ENCODE measurements at regions not wholly inside any gene's neighbourhood (a gene's known extent, or its start where the extent isn't known, plus 50 kb on each side); places are given as distances from the start of the nearest gene placed in this dataset.

DNA sequence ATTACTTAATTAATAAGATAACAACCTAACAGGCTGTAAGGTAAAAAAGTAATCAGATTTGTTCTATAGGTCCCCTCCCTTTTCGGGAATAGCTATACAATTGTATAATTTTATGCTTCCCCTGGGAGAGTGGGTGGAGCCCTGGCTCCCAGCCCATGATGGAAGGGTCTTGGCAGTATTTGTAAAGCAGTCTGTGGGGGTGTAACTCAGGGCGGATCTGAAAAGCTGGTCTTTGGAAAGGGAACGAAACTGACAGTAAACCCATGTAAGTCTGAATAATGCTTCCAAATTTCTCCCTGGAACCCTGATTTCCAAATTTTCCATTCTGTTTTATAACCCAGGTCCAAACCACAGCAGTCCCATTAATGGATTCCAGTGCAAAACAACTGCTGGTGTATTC lies 110.4 kb downstream of the DAD1 start:
- Histone ChIP-seq H3K9ac (ENCODE audit: low read depth in 1 of 2, low read length in 2 of 2) (no peak overlapping the region), H3K4me1 (ENCODE audit: control insufficient read depth in 1 of 2, insufficient read depth in 2 of 2, low read length in 2 of 2) (peaks cover 0 to 12% of the 10 kb centered on the region in 2 donors), H3K27ac (ENCODE audit: low read depth, low read length) (no peak overlapping the region), H3K9me3 (ENCODE audit: control insufficient read depth in 1 of 2, low read length in 2 of 2) (no peaks in the 10 kb centered on the region), H3K4me3 (ENCODE audit: low read depth in 1 of 2, low read length in 2 of 2) (no peak overlapping the region), H3K36me3 (ENCODE audit: control insufficient read depth in 1 of 2, insufficient read depth in 2 of 2, low read length in 2 of 2) (no peaks in the 10 kb centered on the region), H3K27me3 (ENCODE audit: control insufficient read depth in 1 of 2, insufficient read depth in 2 of 2, low read length in 2 of 2) (no peaks in the 10 kb centered on the region)

DNA sequence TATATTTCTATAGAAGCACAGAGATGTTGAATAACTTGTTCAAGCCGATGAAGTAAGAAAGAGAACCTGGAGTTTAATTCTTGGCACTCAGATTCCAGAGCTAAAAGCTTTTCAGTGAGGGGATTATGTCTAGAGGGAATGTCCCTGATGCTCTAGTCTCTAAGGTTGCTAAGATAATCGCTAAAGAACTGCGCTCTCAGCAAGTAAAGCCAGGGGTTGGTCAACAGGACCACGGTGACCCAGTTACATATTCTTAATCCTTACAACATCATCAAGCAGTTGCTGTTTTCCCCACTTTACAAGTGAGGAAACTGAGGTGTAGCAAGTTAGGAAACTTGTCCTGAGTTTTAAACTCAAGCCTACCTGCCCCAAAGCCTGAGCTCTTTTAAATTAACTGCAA lies 110.8 kb downstream of the DAD1 start:
- H3K4me1 ChIP-seq (ENCODE audit: control insufficient read depth in 1 of 2, insufficient read depth in 2 of 2, low read length in 2 of 2): peaks cover 0 to 12% of the 10 kb centered on the region in 2 donors
- H3K27me3 ChIP-seq (ENCODE audit: control insufficient read depth in 1 of 2, insufficient read depth in 2 of 2, low read length in 2 of 2): no peaks in the 10 kb centered on the region
- H3K9ac ChIP-seq (ENCODE audit: low read depth in 1 of 2, low read length in 2 of 2): no peak overlapping the region
- no peak overlapping the region for H3K4me3 ChIP-seq (ENCODE audit: low read depth in 1 of 2, low read length in 2 of 2)
- H3K27ac ChIP-seq (ENCODE audit: low read depth, low read length): no peak overlapping the region
- no peaks in the 10 kb centered on the region for H3K36me3 ChIP-seq (ENCODE audit: control insufficient read depth in 1 of 2, insufficient read depth in 2 of 2, low read length in 2 of 2)
- H3K9me3 ChIP-seq (ENCODE audit: control insufficient read depth in 1 of 2, low read length in 2 of 2): no peaks in the 10 kb centered on the region

DNA sequence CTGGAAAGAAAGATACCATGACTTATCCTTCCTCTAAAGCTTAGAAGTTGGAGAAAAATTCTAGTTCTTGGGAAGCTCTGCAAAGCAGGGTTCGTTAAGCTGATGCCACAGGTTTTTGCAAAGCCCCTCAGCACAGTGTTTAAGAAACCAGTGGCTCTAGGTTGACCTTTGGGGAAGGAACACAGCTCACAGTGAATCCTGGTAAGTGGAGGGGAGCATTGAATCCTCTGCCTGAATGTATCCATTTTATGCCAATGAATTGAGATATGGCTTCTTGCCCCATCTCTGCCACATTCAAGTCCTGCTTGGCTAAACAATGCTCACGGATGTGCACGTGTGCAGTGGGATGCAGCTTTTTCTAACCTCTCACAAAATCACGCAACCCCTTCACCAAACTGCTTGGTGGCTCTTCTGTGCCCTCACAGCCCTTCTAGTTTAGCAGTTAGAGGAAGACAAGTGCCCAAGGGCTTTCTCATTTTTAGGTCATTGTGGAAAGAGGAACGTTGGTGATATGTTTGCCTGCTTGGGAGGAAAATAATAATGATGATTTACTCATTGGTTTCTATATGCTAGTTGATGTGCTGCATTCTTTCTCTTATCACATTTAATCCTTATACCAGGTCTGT lies 111.3 kb downstream of the DAD1 start:
- no peaks in the 10 kb centered on the region for H3K27me3 ChIP-seq (ENCODE audit: control insufficient read depth in 1 of 2, insufficient read depth in 2 of 2, low read length in 2 of 2)

DNA sequence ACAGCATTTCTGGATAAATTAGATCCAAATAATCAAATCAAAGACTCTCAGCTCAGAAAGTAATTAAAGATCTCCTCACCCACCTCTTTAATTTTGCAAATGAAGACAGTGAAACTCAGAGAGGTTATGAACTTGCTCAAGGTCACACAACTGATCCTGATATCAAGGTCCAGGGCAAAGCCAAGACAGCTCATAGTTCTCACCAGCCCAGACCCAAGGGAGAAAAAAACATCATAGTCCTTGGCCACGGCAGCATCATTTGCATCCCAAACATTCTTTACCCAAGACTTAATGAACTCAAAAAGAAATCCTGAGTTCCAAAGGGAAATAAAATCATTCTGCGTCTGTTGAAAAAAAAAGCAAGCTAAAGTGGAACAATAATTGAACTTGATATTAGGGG lies 112.1 kb downstream of the DAD1 start:
- no peak overlapping the region for H3K27ac ChIP-seq (ENCODE audit: low read depth, low read length)
- H3K9ac ChIP-seq (ENCODE audit: low read depth in 1 of 2, low read length in 2 of 2): no peak overlapping the region
- no peak overlapping the region for H3K4me3 ChIP-seq (ENCODE audit: low read depth in 1 of 2, low read length in 2 of 2)
- no peaks in the 10 kb centered on the region for H3K27me3 ChIP-seq (ENCODE audit: control insufficient read depth in 1 of 2, insufficient read depth in 2 of 2, low read length in 2 of 2)
- peaks cover 2 to 14% of the 10 kb centered on the region in 2 donors for H3K4me1 ChIP-seq (ENCODE audit: control insufficient read depth in 1 of 2, insufficient read depth in 2 of 2, low read length in 2 of 2)
- no peaks in the 10 kb centered on the region for H3K9me3 ChIP-seq (ENCODE audit: control insufficient read depth in 1 of 2, low read length in 2 of 2)
- no peaks in the 10 kb centered on the region for H3K36me3 ChIP-seq (ENCODE audit: control insufficient read depth in 1 of 2, insufficient read depth in 2 of 2, low read length in 2 of 2)

More for the DNA sequence above, 111.3 kb downstream of the DAD1 start:
- H3K9ac ChIP-seq (ENCODE audit: low read depth in 1 of 2, low read length in 2 of 2): no peak overlapping the region
- no peak overlapping the region for H3K27ac ChIP-seq (ENCODE audit: low read depth, low read length)
- no peaks in the 10 kb centered on the region for H3K9me3 ChIP-seq (ENCODE audit: control insufficient read depth in 1 of 2, low read length in 2 of 2)
- no peaks in the 10 kb centered on the region for H3K36me3 ChIP-seq (ENCODE audit: control insufficient read depth in 1 of 2, insufficient read depth in 2 of 2, low read length in 2 of 2)
- H3K4me3 ChIP-seq (ENCODE audit: low read depth in 1 of 2, low read length in 2 of 2): no peak overlapping the region
- peaks cover 0 to 12% of the 10 kb centered on the region in 2 donors for H3K4me1 ChIP-seq (ENCODE audit: control insufficient read depth in 1 of 2, insufficient read depth in 2 of 2, low read length in 2 of 2)

DNA sequence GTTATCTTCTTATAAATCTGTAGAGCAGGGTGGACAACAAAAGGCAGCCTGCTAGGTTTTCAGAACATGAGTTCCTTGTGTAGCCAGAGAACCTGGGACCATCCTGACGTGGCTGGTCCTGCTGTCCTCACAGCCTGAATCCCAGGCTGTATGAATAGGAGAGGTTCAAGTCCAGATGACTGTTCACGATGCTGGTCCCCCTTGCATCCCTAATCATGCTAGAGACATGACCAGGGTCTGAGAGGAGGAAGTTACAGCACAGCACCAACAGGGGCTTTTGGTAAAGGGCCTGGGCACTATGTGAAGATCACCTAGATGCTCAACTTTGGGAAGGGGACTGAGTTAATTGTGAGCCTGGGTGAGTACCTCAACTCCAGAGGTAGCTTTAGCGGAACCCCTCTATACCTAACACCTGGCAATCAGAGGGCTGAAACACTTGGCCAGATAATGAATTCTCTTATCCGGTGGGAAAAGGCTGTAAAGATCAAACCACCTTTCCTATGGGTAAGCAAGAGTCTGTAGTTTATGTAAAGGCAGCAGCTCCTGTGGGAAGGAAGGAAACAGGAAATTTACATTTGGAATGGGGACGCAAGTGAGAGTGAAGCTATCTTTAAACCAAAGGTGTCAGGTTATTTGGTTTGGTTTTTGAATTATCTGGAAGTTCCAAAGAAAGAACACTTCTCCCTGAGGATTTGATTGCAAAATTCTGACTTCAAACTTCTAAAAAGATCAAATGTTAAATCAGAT lies 112.8 kb downstream of the DAD1 start:
- Histone ChIP-seq H3K4me3 (ENCODE audit: low read depth in 1 of 2, low read length in 2 of 2) (no peak overlapping the region), H3K9ac (ENCODE audit: low read depth in 1 of 2, low read length in 2 of 2) (no peak overlapping the region), H3K27ac (ENCODE audit: low read depth, low read length) (no peak overlapping the region), H3K4me1 (ENCODE audit: control insufficient read depth in 1 of 2, insufficient read depth in 2 of 2, low read length in 2 of 2) (peaks cover 6 to 16% of the 10 kb centered on the region in 2 donors), H3K27me3 (ENCODE audit: control insufficient read depth in 1 of 2, insufficient read depth in 2 of 2, low read length in 2 of 2) (no peaks in the 10 kb centered on the region), H3K9me3 (ENCODE audit: control insufficient read depth in 1 of 2, low read length in 2 of 2) (no peaks in the 10 kb centered on the region), H3K36me3 (ENCODE audit: control insufficient read depth in 1 of 2, insufficient read depth in 2 of 2, low read length in 2 of 2) (no peaks in the 10 kb centered on the region)

DNA sequence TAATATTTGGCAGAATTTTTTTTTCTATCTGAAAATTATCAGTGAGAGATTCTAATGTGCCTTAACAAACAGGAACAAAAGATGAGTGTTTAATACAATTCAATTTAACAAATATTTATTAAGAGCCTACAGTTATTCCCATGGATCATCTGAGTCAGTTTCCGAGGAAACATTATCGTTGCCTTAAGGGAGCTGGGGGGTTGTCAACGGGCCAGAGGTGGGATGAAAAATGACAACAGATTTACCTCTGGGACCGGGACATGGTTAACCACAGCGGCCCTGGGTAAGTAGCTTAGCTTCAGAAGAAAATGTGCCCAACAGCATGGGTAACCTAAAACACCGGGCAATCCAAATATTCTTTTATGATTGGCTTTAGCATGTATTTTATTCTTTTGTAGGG lies 113.6 kb downstream of the DAD1 start:
- Histone ChIP-seq H3K27me3 (ENCODE audit: control insufficient read depth in 1 of 2, insufficient read depth in 2 of 2, low read length in 2 of 2) (no peaks in the 10 kb centered on the region), H3K27ac (ENCODE audit: low read depth, low read length) (no peak overlapping the region), H3K9ac (ENCODE audit: low read depth in 1 of 2, low read length in 2 of 2) (no peak overlapping the region), H3K4me1 (ENCODE audit: control insufficient read depth in 1 of 2, insufficient read depth in 2 of 2, low read length in 2 of 2) (peaks cover 6 to 16% of the 10 kb centered on the region in 2 donors), H3K9me3 (ENCODE audit: control insufficient read depth in 1 of 2, low read length in 2 of 2) (no peaks in the 10 kb centered on the region), H3K4me3 (ENCODE audit: low read depth in 1 of 2, low read length in 2 of 2) (no peak overlapping the region), H3K36me3 (ENCODE audit: control insufficient read depth in 1 of 2, insufficient read depth in 2 of 2, low read length in 2 of 2) (no peaks in the 10 kb centered on the region)

DNA sequence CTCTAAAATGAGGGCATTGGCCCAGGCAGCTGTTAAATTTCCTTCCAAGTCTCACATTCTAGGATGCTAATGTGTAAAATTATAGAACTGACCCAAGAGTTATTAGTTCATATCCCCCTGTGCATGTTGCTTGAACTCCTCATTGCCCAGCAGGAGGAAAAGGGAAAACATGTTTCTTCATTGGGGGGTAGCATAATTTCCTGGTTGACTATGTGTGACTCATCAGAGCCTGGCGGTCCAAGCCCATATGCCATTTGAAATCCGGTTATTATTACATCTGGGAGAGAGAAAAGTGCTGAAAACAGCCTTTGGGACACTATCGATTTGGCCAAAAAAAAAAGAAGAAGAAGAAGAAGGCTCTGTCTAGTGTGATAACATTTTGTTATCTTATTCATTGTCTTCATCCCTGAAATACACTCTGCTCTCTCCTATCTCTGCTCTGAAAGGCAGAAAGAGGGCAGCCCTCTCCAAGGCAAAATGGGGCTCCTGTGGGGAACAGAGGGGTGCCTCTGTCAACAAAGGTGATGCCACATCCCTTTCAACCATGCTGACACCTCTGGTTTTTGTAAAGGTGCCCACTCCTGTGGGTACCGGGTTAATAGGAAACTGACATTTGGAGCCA lies 114.2 kb downstream of the DAD1 start:
- H3K27me3 ChIP-seq (ENCODE audit: control insufficient read depth in 1 of 2, insufficient read depth in 2 of 2, low read length in 2 of 2): no peaks in the 10 kb centered on the region
- H3K9ac ChIP-seq (ENCODE audit: low read depth in 1 of 2, low read length in 2 of 2): no peak overlapping the region
- H3K27ac ChIP-seq (ENCODE audit: low read depth, low read length): no peak overlapping the region
- no peak overlapping the region for H3K4me3 ChIP-seq (ENCODE audit: low read depth in 1 of 2, low read length in 2 of 2)
- peaks cover 6 to 16% of the 10 kb centered on the region in 2 donors for H3K4me1 ChIP-seq (ENCODE audit: control insufficient read depth in 1 of 2, insufficient read depth in 2 of 2, low read length in 2 of 2)
- H3K36me3 ChIP-seq (ENCODE audit: control insufficient read depth in 1 of 2, insufficient read depth in 2 of 2, low read length in 2 of 2): no peaks in the 10 kb centered on the region
- no peaks in the 10 kb centered on the region for H3K9me3 ChIP-seq (ENCODE audit: control insufficient read depth in 1 of 2, low read length in 2 of 2)

DNA sequence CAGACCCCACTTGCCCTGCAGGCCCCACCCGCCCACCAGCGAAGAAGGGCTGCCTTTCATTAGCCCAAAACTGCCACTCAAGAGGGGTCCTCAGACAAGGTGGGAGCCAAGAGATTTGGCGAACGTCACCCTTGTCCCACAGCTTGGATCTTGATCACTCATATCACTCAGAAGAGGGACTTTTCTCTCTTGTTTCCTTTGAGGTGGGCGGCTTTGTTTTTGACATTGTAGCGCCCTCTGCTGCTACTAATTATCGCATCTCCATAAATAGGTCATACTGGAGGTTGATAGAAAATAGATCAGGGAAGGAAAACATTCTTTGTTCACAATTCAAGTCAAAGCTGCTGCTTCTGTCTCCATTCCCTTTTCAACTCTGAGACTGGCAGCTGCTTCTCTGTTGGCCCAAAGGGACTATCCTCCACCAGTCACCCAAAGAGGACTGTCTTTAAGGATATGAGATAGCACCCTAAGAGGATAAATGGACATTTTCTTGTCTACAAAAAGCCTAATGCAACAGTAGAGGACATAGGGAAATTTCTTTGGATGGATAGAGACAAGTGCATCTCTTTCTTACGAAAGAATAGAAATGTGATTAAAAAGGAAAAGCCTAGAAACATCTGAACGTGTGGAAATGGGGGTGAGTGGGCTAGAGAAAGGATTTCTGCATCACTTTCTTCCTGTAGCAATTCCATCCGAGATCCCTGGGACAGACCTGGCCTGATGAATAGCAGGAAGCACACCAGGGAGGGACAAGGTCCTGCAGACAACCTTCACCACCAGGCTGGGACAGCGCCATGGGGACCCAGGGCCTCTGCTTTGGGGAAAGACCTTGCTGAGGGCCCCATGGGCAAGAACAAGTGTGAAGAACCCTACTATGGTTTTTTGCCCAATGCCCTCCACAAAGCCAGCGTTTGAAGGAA lies 115.8 kb downstream of the DAD1 start:
- Histone ChIP-seq H3K27me3 (ENCODE audit: control insufficient read depth in 1 of 2, insufficient read depth in 2 of 2, low read length in 2 of 2) (no peaks in the 10 kb centered on the region), H3K36me3 (ENCODE audit: control insufficient read depth in 1 of 2, insufficient read depth in 2 of 2, low read length in 2 of 2) (no peaks in the 10 kb centered on the region), H3K4me1 (ENCODE audit: control insufficient read depth in 1 of 2, insufficient read depth in 2 of 2, low read length in 2 of 2) (peaks cover 5 to 6% of the 10 kb centered on the region in 2 donors), H3K27ac (ENCODE audit: low read depth, low read length) (no peak overlapping the region), H3K9me3 (ENCODE audit: control insufficient read depth in 1 of 2, low read length in 2 of 2) (no peaks in the 10 kb centered on the region), H3K9ac (ENCODE audit: low read depth in 1 of 2, low read length in 2 of 2) (no peak overlapping the region), H3K4me3 (ENCODE audit: low read depth in 1 of 2, low read length in 2 of 2) (no peak overlapping the region)

DNA sequence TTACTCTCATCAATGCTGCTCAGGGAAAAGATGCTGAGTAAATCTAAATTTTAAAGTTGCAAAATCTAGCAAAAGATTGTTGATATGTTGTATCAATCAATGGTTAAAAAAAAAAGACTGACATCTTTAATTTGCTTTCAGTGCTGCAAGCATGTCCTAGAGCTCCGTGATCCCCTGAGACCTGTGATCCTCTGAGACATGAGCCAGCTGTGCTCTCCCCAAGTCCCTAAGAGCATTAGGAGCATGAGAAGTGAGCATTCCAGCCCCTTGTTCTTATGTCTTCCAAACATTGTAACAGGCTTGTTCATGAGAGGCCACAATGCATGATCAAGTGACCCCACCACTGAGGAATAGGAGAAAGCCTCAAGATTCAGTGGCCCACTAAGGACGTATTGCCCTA lies 116.6 kb downstream of the DAD1 start:
- H3K9ac ChIP-seq (ENCODE audit: low read depth in 1 of 2, low read length in 2 of 2): no peak overlapping the region
- peaks cover 5 to 6% of the 10 kb centered on the region in 2 donors for H3K4me1 ChIP-seq (ENCODE audit: control insufficient read depth in 1 of 2, insufficient read depth in 2 of 2, low read length in 2 of 2)
- no peaks in the 10 kb centered on the region for H3K36me3 ChIP-seq (ENCODE audit: control insufficient read depth in 1 of 2, insufficient read depth in 2 of 2, low read length in 2 of 2)
- H3K27ac ChIP-seq (ENCODE audit: low read depth, low read length): no peak overlapping the region
- H3K4me3 ChIP-seq (ENCODE audit: low read depth in 1 of 2, low read length in 2 of 2): no peak overlapping the region
- H3K9me3 ChIP-seq (ENCODE audit: control insufficient read depth in 1 of 2, low read length in 2 of 2): no peaks in the 10 kb centered on the region
- H3K27me3 ChIP-seq (ENCODE audit: control insufficient read depth in 1 of 2, insufficient read depth in 2 of 2, low read length in 2 of 2): no peaks in the 10 kb centered on the region

Measured in duodenal mucosa (tissue), 2 donors.